ENCODE measurements at regions not wholly inside any gene's neighbourhood (a gene's known extent, or its start where the extent isn't known, plus 50 kb on each side); places are given as distances from the start of the nearest gene placed in this dataset.

DNA sequence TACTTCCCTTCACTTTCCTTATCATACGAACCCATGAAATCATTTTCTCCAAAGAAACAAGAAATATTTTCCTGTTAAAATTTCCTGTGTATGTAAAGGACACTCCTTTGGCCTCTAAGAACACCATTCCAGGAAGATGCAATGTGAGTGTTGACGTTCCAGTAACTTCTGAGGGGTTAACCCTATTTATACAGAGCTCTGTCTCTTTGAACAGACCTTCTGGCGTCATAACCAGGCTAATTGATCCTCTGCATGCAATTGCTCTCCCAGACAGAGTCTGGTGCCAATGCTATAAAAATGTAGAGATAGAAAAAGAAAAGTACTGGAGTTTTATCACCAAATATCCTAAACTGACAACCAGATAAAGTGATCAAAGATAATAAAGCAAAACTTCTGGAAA is 218.5 kb downstream of the TLE1 start:
- Histone ChIP-seq H4K91ac (ENCODE audit: insufficient read length, low read depth, low read length) (no peak overlapping the region), H2AK5ac (ENCODE audit: insufficient read length, low read length) (no peak overlapping the region), H2AFZ (ENCODE audit: low read length) (no peak overlapping the region), H3K79me2 (ENCODE audit: insufficient read depth, low read length) (no peaks in the 10 kb centered on the region), H3K18ac (ENCODE audit: insufficient read length, low read depth, low read length) (no peak overlapping the region), H3K23ac (ENCODE audit: insufficient read length, low read depth, low read length) (no peak overlapping the region), H3K4me1 (ENCODE audit: insufficient read depth, low read length) (no peaks in the 10 kb centered on the region; the same call in 1 of the 2 replicates), H2BK20ac (ENCODE audit: low read depth, low read length, poor library complexity, severe bottlenecking) (no peak overlapping the region), H3K4me2 (ENCODE audit: insufficient read depth, insufficient read length, low read length) (no peak overlapping the region), H2BK15ac (ENCODE audit: low read depth, low read length) (no peak overlapping the region), H2BK120ac (ENCODE audit: low read depth, low read length, poor library complexity, severe bottlenecking) (no peak overlapping the region), H3K9me3 (ENCODE audit: control insufficient read depth, low read depth, low read length) (no peaks in the 10 kb centered on the region), H3K79me1 (ENCODE audit: insufficient read depth, low read depth, low read length, poor library complexity, severe bottlenecking) (no peaks in the 10 kb centered on the region), H3K27me3 (ENCODE audit: insufficient read depth, low read length) (no peaks in the 10 kb centered on the region), H3K27ac (ENCODE audit: insufficient read length, low read depth, low read length) (no peak overlapping the region), H3K56ac (ENCODE audit: insufficient read length, low read depth, low read length) (no peak overlapping the region), H4K8ac (replicated peaks; ENCODE audit: insufficient read length, low read depth, low read length) (no peak overlapping the region), H3T11ph (ENCODE audit: low read length) (no peak overlapping the region), H3K9ac (ENCODE audit: extremely low read depth, insufficient read length, low read length) (no peak overlapping the region), H4K20me1 (ENCODE audit: control insufficient read depth, insufficient read depth, insufficient read length) (no peaks in the 10 kb centered on the region), H4K5ac (ENCODE audit: insufficient read length, low read depth, low read length) (no peak overlapping the region), H2BK5ac (ENCODE audit: insufficient read length, low read length) (no peak overlapping the region), H2BK12ac (ENCODE audit: insufficient read length, low read depth, low read length) (no peak overlapping the region), H3K4ac (ENCODE audit: low read depth, low read length) (no peak overlapping the region), H3K23me2 (ENCODE audit: insufficient read length, low read depth, low read length, poor library complexity, severe bottlenecking) (no peaks in the 10 kb centered on the region), H3K14ac (ENCODE audit: insufficient read depth, low read length) (no peak overlapping the region)
- Mint-ChIP-seq H3K4me1 (peaks cover 0 to 7% of the 10 kb centered on the region in 2 experiments; a peak in 3 of 4 replicates), H3K9me3 (no peaks in the 10 kb centered on the region), H3K4me3 (no peak overlapping the region), H3K27ac (no peak overlapping the region), H3K27me3 (ENCODE audit: low read depth) (no peaks in the 10 kb centered on the region), H3K36me3 (ENCODE audit: insufficient read depth in 1 of 3, low read depth in 3 of 3) (no peaks in the 10 kb centered on the region)
- TF ChIP-seq CTCF (conservative IDR thresholded peaks at IDR 0.05), result no peak
- no CpG with 5 or more reads among the region's 3 CpGs for WGBS (ENCODE audit: extremely low coverage, insufficient read length, low lambda C conversion rate)
- no peak for DNase-seq

Measured in H9 (cell line).